ENCODE measurements at regions not wholly inside any gene's neighbourhood (a gene's known extent, or its start where the extent isn't known, plus 50 kb on each side); places are given as distances from the start of the nearest gene placed in this dataset.
"Not testable (repeated sequence)": the region's sequence is repeated elsewhere in the genome, so short reads cannot be mapped to it uniquely, and the experiment has no call there.

DNA sequence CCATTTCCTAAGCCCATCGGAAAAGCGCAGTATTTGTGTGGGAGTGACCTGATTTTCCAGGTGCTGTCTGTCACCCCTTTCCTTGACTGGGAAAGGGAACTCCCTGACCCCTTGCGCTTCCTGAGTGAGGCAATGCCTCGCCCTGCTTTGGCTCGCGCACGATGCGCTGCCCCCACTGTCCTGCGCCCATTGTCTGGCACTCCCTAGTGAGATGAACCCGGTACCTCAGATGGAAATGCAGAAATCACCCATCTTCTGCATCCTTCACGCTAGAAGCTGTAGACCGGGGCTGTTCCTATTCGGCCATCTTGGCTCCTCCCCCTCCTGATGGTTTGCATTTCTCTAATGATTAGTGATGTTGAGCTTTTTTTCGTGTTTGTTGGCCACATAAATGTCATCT, 349.3 kb upstream of the GBE1 start:
- not testable (repeated sequence) for FAIRE-seq; DNase-seq (ENCODE audit: low spot score)

DNA sequence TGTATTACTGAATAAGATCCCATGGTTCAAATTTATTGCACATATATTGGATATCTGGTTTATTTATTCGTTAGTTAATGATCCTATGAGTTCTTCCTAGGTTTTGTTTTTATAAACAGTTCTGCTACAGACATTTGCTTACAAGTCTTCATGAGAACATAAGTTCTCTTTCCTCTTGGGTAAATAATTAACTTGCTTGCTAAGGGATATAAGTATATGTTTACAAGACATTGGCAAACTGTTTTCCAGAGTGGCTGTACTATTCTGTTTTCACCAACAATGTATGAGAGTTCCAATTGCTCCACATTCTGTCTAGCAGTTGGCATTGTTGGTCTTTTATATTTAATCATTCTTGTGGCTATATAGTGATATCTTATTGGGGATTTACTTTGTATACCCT, 341.8 kb upstream of the GBE1 start:
- FAIRE-seq: no peak

DNA sequence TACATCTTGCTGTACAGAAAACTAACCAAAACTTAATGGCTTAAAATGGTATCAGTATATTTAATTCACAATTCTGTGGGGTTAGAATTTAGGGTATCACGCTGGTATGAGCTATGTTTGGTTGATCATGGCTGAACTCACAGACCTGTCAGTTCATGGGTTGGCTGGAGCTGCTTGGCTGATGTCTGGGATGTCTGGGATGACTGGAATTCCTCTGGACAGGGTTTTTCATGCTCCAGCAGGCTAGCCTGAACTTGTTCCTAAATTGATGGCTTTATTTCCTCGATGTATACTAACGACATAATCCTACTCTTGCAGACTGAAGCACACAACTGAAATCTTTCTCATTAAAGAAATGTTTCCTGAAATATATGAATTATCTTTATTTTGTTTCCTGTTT, 338.9 kb upstream of the GBE1 start:
- FAIRE-seq: peak; percentile 82

More for the DNA sequence above, 341.8 kb upstream of the GBE1 start:
- DNase-seq (ENCODE audit: low spot score): no peak

GRCh38 chr3:82093641-82094040, 332.2 kb upstream of the GBE1 start:
- FAIRE-seq: no peak
- no peak for DNase-seq (ENCODE audit: low spot score)

More for the DNA sequence above, 338.9 kb upstream of the GBE1 start:
- DNase-seq (ENCODE audit: low spot score): peak; percentile 50

GRCh38 chr3:82088749-82089148, 327.3 kb upstream of the GBE1 start:
- DNase-seq (ENCODE audit: low spot score) (no peak), FAIRE-seq (no peak)

GRCh38 chr3:82087958-82088357, 326.5 kb upstream of the GBE1 start:
- peak; percentile 53 for DNase-seq (ENCODE audit: low spot score)
- peak; percentile 62 for FAIRE-seq

- no peak for DNase-seq (ENCODE audit: low spot score)
- FAIRE-seq: no peak
Observed at GRCh38 chr3:82085851-82086475, 324.5 kb upstream of the GBE1 start.

GRCh38 chr3:82085356-82085755, 323.9 kb upstream of the GBE1 start:
- DNase-seq (ENCODE audit: low spot score) (no peak), FAIRE-seq (no peak)

- FAIRE-seq (no peak), DNase-seq (ENCODE audit: low spot score) (no peak)
Observed at GRCh38 chr3:82084824-82085223, 323.4 kb upstream of the GBE1 start.

- peak; percentile 38 for FAIRE-seq
- no peak for DNase-seq (ENCODE audit: low spot score)
Observed at GRCh38 chr3:82082796-82083195, 321.4 kb upstream of the GBE1 start.

DNA sequence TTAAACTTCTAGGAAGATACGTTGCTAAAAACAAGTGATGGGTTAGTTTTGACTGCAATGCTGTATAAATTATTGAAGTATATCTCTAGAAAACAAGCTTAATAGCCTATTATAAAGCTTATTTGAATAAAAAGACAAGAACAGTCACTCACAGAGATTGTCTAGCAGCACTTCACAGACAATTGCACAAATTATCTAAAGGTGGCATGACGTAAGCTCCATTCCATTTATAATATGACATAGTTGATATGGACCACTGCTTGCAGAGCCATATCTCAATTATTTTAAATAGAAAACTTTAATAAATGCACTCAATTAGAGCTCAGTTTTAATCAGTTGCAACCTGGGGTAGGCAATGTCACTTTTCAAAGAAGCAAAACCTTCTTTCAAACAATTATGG, 319.9 kb upstream of the GBE1 start:
- DNase-seq (ENCODE audit: low spot score) (no peak), FAIRE-seq (no peak)

- FAIRE-seq: no peak
Observed at GRCh38 chr3:82080792-82081191, 319.3 kb upstream of the GBE1 start.

DNA sequence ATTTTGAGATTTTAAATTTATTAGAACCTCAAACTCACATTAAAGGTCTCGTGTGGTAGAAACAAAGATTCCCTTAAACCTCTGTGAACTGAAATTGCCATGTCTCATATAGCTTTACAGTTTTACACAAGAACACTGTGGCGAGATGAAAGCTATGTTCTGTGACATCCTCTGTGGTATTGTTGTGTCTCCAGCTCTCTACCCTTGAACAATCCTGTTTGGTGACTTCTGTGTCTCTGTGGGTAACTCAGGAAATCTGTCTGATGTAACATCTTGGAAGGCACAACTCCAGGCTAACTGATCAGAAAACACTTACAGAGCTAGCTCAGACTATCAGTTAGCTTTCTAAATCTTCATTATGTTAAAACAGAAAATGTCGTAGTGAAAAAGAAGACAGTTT, 318.8 kb upstream of the GBE1 start:
- no peak for FAIRE-seq

More at GRCh38 chr3:82080792-82081191, 319.3 kb upstream of the GBE1 start:
- DNase-seq (ENCODE audit: low spot score): no peak

GRCh38 chr3:82079335-82079890, 318.0 kb upstream of the GBE1 start:
- DNase-seq (ENCODE audit: low spot score) (no peak), FAIRE-seq (no peak)

More for the DNA sequence above, 318.8 kb upstream of the GBE1 start:
- no peak for DNase-seq (ENCODE audit: low spot score)

DNA sequence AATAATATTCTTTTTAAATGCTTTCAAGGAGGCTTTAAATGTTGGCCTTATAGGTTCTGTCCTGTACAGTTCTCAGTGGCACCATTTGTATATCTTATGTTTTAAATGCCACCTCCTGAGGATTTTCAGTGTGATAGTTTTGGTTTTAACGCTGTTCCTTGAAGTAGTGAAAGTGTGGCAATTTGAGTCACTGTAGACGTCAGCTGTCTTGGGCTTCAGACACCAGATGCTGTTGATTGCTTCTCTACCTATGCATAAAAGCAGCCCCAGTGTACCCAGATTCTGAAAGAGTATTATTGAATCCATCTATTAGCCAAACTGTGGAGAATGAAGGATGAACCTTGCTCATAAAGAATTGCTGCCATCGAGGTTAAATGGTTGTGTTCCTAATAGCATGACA, 316.8 kb upstream of the GBE1 start:
- no peak for FAIRE-seq

GRCh38 chr3:82067420-82067819, 306.0 kb upstream of the GBE1 start:
- DNase-seq (ENCODE audit: low spot score): no peak
- FAIRE-seq: no peak

More for the DNA sequence above, 316.8 kb upstream of the GBE1 start:
- no peak for DNase-seq (ENCODE audit: low spot score)

DNA sequence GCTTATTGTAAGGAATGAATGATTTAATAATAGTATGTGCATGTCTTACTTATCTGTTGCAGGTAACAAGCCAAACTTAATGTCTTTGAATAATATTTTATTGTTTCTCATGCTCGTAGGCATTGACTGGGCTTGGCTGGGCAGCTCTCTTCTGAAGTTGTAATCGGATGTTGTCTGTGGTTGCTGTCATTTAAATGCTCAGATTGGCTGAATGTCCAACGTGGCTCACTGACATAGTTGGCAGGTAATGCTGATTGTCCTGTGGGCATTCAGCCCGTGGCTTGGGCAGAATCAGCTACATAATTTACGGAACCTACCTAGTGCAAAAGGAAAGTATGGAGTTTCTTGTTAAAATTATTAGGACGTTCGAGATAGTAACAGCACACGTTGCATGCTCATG, 297.4 kb upstream of the GBE1 start:
- DNase-seq (ENCODE audit: low spot score) (no peak), FAIRE-seq (no peak)

DNA sequence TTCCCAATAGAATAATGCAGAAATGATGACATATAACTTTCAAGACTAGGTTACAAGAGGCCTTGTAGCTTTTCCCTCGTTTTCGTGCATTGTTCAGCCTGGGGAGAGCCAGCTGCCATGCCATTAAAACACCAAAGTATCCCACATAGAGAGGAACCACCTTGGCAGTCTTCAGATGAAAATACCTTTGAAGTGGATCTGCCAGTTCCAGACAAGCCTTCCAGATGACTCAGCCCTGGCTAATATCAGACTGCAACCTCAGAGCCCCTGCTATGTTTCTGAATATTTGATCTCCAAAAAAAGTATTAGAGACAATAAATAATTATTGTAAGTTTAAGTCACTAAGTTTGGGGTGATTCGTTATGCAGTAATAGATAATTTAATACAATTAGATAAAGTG, 294.3 kb upstream of the GBE1 start:
- DNase-seq (ENCODE audit: low spot score) (no peak), FAIRE-seq (no peak)

- DNase-seq (ENCODE audit: low spot score) (no peak), FAIRE-seq (no peak)
Observed at GRCh38 chr3:82054849-82055248, 293.4 kb upstream of the GBE1 start.

DNA sequence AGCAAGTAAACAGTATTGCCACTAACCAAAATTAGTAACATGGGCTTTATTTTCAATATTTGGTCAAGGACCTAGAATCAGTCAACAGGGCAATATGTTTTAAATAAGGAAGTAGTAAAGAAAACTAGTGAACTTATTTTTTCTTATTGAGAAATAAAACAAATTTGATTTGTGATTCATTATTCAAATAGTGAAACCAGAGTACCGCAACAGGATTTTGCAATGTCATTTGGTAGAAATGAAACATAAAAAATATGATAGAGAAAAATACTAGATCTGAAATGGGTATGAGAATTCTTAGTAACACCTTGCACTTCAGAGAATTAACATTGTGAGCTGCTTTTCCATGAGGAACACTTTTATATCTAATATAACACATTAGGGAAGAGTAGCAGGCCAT, 291.8 kb upstream of the GBE1 start:
- FAIRE-seq: no peak
- DNase-seq (ENCODE audit: low spot score): no peak

DNA sequence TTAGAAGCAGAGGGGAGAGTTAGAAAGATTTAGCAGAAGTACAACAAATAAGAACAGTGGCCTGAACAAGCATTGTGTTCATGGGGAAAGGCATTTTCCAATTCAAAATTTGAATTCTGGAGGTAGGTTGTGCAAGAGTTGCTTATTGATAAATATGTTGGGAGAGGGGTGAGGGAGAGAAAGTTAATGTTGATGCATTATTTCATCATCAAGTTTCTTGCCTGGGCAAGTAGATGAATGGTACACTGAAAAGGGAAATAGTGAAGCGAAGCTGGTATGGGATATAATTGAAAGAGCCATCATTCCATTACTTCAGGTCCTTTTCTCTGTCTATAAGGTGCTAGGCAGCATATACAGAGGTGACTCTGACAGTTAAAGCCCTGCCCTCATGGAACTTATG, 288.9 kb upstream of the GBE1 start:
- DNase-seq (ENCODE audit: low spot score): no peak

GRCh38 chr3:82048711-82049110, 287.3 kb upstream of the GBE1 start:
- no peak for FAIRE-seq
- no peak for DNase-seq (ENCODE audit: low spot score)

More for the DNA sequence above, 288.9 kb upstream of the GBE1 start:
- FAIRE-seq: no peak

- DNase-seq (ENCODE audit: low spot score): no peak
Observed at GRCh38 chr3:82044930-82045705, 283.7 kb upstream of the GBE1 start.

More at GRCh38 chr3:82044930-82045705, 283.7 kb upstream of the GBE1 start:
- FAIRE-seq: no peak

All from RCC 7860 (cell line).